Inferior parietal cortex (tissue), 1 donor: ENCODE measurements at regions not wholly inside any gene's neighbourhood (a gene's known extent, or its start where the extent isn't known, plus 50 kb on each side); places are given as distances from the start of the nearest gene placed in this dataset.
"Not testable (repeated sequence)": the region's sequence is repeated elsewhere in the genome, so short reads cannot be mapped to it uniquely, and the experiment has no call there.

Experiments used
- DNase-seq: peaks from one replicate; pipeline ENCODE4 v3.0.0-alpha.2; 2016; ENCODE audit errors: extremely low spot score

DNA sequence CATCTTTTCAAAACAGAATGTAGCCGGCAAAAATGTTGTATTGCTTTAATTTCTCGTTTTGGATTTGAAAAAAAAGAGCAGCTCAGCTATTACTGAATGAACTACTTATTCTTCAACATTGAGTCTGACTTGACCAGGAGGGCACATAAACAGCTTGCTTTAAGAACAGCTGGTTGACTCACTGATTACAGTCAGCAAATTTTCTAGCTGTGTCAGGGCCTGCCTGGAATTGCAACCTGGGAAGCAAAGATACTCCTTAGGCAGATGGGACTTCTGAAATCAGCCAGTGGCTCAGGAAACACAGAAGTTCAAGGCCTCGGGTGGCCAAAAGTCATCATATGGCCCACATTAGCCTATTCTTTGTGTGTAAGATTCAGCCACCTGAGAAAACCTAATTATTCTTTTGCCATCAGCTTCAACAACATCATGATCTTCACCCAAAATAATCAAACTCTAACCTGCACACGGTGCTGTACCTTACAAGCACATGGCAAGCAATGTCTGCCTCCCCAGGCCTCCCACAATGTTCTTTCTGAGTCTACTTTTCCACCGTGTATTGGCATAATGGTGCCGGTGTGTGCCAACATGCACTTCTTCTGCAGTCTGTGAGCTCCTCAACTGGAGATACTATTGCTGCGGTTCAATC, 307.2 kb downstream of the HHIPL2 start:
- peak; percentile 8 for DNase-seq

DNA sequence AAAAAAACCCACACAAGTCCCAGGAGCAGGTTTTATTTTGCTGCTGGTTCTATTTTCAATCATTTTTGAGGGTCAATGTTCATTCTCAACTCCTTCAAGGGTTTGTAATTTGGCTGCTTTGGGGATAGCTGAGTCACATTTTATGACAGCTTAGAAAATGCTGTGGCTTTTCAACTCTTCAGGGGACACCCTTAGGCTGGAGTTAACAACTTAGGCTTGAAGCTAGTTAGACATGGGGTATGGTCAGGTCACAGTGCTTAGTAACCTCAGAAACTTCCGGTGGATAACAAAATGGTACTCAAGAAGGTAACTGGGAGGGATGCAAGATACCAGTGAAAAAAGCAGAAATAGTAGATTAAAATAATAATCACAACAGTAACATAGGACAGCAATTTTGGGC, 308.8 kb downstream of the HHIPL2 start:
- DNase-seq: no peak

GRCh38 chr1:222234351-222234750, 313.6 kb downstream of the HHIPL2 start:
- no peak for DNase-seq

GRCh38 chr1:222233444-222234158, 314.3 kb downstream of the HHIPL2 start:
- no peak for DNase-seq

GRCh38 chr1:222232842-222233241, 315.1 kb downstream of the HHIPL2 start:
- DNase-seq: no peak

- DNase-seq: no peak
Measured at GRCh38 chr1:222229672-222230312, 318.1 kb downstream of the HHIPL2 start.

- DNase-seq: no peak
Measured at GRCh38 chr1:222225316-222225691, 322.6 kb downstream of the HHIPL2 start.

DNA sequence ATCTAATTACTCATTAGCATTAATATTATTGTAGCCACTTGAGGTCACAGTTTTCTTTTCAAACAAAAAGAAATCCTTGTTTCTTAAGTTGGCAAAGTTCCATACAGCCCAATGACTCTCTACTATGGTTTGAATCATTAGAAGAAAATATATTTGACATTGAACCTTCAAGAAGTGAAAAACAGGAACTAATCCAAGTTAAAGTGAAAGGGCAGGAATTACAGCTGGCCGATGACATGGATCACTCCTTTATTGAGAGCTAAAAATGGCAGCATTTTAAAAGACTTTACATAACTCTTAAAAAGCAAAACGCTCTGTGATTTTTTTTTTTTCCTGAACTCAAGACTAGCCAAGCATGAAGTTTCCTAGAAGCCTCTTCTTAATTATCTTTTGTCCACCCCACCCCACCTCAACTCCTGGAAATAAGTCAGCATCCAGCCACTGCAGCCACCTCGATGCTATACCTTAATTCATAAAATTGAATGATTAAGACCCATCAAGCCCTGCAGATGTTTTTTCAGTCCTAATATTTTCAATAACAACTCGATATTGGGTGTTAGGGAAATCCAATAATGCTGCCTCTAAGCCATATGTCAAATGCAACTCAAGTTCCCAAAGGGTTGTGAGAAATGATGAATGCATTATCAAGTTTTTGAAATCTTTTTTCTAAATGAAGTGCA, 323.1 kb downstream of the HHIPL2 start:
- DNase-seq: no peak

DNA sequence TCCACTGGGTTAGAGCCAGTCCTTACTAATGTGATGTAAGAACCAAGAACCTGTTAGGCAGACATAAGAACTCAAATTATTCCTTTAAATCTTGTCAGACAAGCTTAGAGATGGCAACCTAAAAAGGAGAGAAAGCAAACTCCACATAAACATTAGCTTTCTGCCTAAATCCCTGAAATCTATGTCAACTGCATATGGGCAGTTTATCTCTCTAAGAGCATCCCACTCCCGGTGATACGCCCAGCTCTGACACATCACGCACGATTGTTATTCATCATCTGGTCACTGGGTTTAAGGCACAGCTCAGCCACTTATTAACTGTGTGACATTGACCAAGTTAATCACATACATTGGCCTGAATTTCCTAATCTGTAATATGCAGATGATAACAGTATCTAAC, 323.7 kb downstream of the HHIPL2 start:
- no peak for DNase-seq

GRCh38 chr1:222223010-222223409, 324.9 kb downstream of the HHIPL2 start:
- DNase-seq: no peak

DNA sequence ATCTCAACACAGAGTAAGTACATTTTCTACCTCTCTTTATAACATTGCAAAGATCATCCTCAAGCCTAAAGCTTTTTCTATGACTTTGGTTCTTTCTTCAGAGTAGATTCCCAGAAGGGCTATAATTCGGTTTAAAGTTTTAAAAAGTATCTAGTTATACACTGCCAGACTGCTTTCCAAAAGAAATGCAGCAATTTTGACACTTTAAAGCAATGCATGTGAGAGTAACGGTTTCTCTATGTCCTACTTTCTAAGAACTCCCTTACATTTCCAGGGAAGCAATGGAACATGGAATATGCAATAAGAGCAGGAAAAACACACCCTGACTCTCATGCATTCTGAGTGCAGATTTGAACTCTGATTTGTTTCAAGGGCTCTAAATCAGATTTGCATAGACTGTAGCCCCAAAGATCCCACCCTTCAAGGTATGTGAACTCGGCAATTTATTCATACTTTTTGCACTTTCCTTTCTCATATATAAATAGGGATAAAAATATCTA, 331.6 kb downstream of the HHIPL2 start:
- no peak for DNase-seq

DNA sequence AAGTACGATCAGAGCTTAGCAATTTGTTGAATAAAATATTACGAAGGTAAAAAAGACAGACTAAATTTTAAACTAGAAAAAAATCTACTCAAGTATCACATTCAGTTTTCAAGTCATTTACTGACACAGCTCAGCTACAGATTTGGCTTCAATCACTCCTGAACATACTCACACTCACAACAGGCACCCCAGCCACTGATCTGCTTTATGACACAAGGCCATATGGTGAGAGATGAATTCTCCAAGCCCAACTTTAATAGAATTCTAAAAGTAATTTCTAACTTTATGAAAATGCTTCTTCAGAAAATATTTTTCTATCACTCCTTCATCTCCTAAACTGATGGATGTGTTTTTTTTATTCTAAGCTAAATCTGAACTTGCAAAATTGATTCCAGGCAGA, 337.1 kb downstream of the HHIPL2 start:
- DNase-seq: no peak

GRCh38 chr1:222204475-222204874, 343.4 kb downstream of the HHIPL2 start:
- no peak for DNase-seq

- DNase-seq: no peak
Measured at GRCh38 chr1:222202831-222203230, 345.1 kb downstream of the HHIPL2 start.

- no peak for DNase-seq
Measured at GRCh38 chr1:222196736-222197135, 351.2 kb downstream of the HHIPL2 start.

GRCh38 chr1:222196288-222196687, 351.6 kb downstream of the HHIPL2 start:
- no peak for DNase-seq

GRCh38 chr1:222195857-222196256, 352.0 kb downstream of the HHIPL2 start:
- no peak for DNase-seq

DNA sequence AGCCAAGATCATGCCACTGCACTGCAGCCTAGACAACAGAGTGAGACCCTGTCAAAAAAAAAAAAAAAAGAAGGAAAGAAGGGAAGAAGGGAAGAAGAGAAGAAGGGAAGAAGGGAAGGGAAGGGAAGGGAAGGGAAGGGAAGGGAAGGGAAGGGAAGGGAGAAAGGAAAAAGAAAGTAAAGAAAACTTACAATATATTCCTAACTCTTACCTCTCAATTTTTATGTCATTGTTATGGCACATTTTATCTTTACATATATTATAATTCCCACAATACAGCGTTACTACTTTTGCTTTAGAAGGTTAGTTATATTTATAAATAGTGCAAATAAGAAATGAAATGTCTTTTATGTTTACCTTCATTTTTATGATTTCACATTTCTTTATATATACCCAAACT, 358.7 kb downstream of the HHIPL2 start:
- no peak for DNase-seq

- DNase-seq: no peak
Measured at GRCh38 chr1:222187566-222188332, 360.2 kb downstream of the HHIPL2 start.

DNA sequence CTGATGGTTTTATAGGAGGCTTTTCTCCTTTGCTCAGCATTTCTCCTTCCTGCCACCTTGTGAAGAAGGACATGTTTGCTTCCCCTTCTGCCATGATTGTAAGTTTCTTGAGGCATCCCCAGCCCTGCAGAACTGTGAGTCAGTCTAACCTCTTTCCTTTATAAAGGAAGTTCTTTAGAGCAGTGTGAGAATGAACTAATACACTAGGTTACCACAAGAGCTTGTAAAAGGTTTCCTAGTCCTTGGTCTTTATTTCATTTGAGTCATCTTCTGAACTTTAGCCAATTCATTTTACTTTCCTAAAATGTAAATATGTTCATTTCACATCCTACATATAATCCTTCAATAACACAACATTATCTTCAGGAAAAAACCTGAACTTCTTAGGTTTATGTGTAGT, 365.3 kb downstream of the HHIPL2 start:
- no peak for DNase-seq

DNA sequence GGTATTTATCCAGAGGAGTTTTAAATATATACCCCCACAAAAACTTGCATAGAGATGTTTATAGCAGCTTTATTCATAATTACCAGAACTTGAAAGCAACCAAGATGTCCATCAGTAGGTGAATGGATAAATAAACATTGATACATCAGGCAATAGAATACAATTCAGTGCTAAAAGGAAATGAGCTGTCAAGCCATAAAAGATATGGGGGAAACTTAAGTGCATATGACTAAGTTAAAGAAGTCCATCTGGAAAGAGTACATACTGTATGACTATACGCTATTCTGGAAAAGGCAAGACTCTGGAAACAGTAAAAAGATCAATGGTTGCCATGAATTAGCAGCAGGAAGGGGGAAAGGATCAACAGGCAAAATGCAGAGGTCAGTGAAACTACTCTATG, 366.7 kb downstream of the HHIPL2 start:
- no peak for DNase-seq

GRCh38 chr1:222177496-222177895, 370.4 kb downstream of the HHIPL2 start:
- not testable (repeated sequence) for DNase-seq
